Activated T-helper 2 cell treated with anti-CD3 and anti-CD28 coated beads, Interferon-gamma antibody, Interleukin-2, Interleukin-4, amounts not matched to agents 10 μg/mL and 5 μg/mL and 100 μg/mL, durations not matched to agents 14 hours and 24 hours and 36 hours (primary cell): ENCODE measurements at regions not wholly inside any gene's neighbourhood (a gene's known extent, or its start where the extent isn't known, plus 50 kb on each side); places are given as distances from the start of the nearest gene placed in this dataset.
"Not testable (repeated sequence)": the region's sequence is repeated elsewhere in the genome, so short reads cannot be mapped to it uniquely, and the experiment has no call there.

Experiments used
- DNase-seq: peaks from one replicate; pipeline ENCODE4 v3.0.0; 2021; ENCODE audit warnings: low spot score
- H3K27ac Mint-ChIP-seq: one replicate; pipeline ENCODE4 v1.8.0; 2021; ENCODE audit warnings: mixed read lengths
- H3K27me3 Mint-ChIP-seq: one replicate; pipeline ENCODE4 v1.8.0; 2021; ENCODE audit warnings: low read depth, mixed read lengths
- H3K36me3 Mint-ChIP-seq: one replicate; pipeline ENCODE4 v1.8.0; 2021; ENCODE audit warnings: low read depth, mixed read lengths
- H3K4me1 Mint-ChIP-seq: one replicate; pipeline ENCODE4 v1.8.0; 2021; ENCODE audit warnings: low read depth, mixed read lengths
- H3K4me3 Mint-ChIP-seq: one replicate; pipeline ENCODE4 v1.8.0; 2021; ENCODE audit warnings: low read depth, mild to moderate bottlenecking, moderate library complexity, mixed read lengths
- H3K9me3 Mint-ChIP-seq: one replicate; pipeline ENCODE4 v1.8.0; 2021; ENCODE audit warnings: mixed read lengths
- intact Hi-C: fragments of 100-400 bp; cut with micrococcal nuclease; formaldehyde crosslinking; loops from one replicate; pipeline ENCODE4 v1.15.1; 2023

GRCh38 chr6:16825784-16826183 lies 64.5 kb upstream of the ATXN1 start:
- H3K27me3 Mint-ChIP-seq: peaks cover 37% of the 10 kb centered on the region
- intact Hi-C loops: no loop called here
- H3K36me3 Mint-ChIP-seq: no peaks in the 10 kb centered on the region
- H3K4me3 Mint-ChIP-seq: no peak overlapping the region
- no peak for DNase-seq
- H3K27ac Mint-ChIP-seq: no peak overlapping the region
- H3K9me3 Mint-ChIP-seq: no peaks in the 10 kb centered on the region
- H3K4me1 Mint-ChIP-seq: peaks cover 15% of the 10 kb centered on the region

- no peaks in the 10 kb centered on the region for H3K36me3 Mint-ChIP-seq
- no peak overlapping the region for H3K27ac Mint-ChIP-seq
- no peak for DNase-seq
- intact Hi-C loops: no loop called here
- H3K4me3 Mint-ChIP-seq: no peak overlapping the region
- peaks cover 43% of the 10 kb centered on the region for H3K27me3 Mint-ChIP-seq
- peaks cover 15% of the 10 kb centered on the region for H3K4me1 Mint-ChIP-seq
- H3K9me3 Mint-ChIP-seq: no peaks in the 10 kb centered on the region
These were observed 63.8 kb upstream of the ATXN1 start for GRCh38 chr6:16824845-16825685.

- H3K36me3 Mint-ChIP-seq: no peaks in the 10 kb centered on the region
- no peak overlapping the region for H3K27ac Mint-ChIP-seq
- H3K9me3 Mint-ChIP-seq: no peaks in the 10 kb centered on the region
- peaks cover 48% of the 10 kb centered on the region for H3K27me3 Mint-ChIP-seq
- DNase-seq: no peak
- intact Hi-C loops: no loop called here
- H3K4me1 Mint-ChIP-seq: peaks cover 15% of the 10 kb centered on the region
- no peak overlapping the region for H3K4me3 Mint-ChIP-seq
These were observed 62.6 kb upstream of the ATXN1 start for GRCh38 chr6:16823718-16824352.

- intact Hi-C loops: no loop called here
These were observed 61.9 kb upstream of the ATXN1 start for GRCh38 chr6:16822975-16823717.

GRCh38 chr6:16822529-16822928 lies 61.3 kb upstream of the ATXN1 start:
- Mint-ChIP-seq H3K4me3 (no peak overlapping the region), H3K9me3 (no peaks in the 10 kb centered on the region), H3K36me3 (no peaks in the 10 kb centered on the region), H3K27ac (no peak overlapping the region), H3K4me1 (peaks cover 8% of the 10 kb centered on the region), H3K27me3 (peaks cover 55% of the 10 kb centered on the region)
- no peak for DNase-seq
- intact Hi-C loops: no loop called here

More at GRCh38 chr6:16822975-16823717, 61.9 kb upstream of the ATXN1 start:
- no peaks in the 10 kb centered on the region for H3K36me3 Mint-ChIP-seq
- H3K27me3 Mint-ChIP-seq: peaks cover 52% of the 10 kb centered on the region
- H3K27ac Mint-ChIP-seq: no peak overlapping the region
- peaks cover 11% of the 10 kb centered on the region for H3K4me1 Mint-ChIP-seq
- no peaks in the 10 kb centered on the region for H3K9me3 Mint-ChIP-seq
- no peak for DNase-seq
- H3K4me3 Mint-ChIP-seq: no peak overlapping the region

GRCh38 chr6:16821834-16822264 lies 60.6 kb upstream of the ATXN1 start:
- Mint-ChIP-seq H3K27ac (no peak overlapping the region), H3K9me3 (no peaks in the 10 kb centered on the region), H3K27me3 (peaks cover 53% of the 10 kb centered on the region), H3K36me3 (no peaks in the 10 kb centered on the region), H3K4me1 (peaks cover 2% of the 10 kb centered on the region), H3K4me3 (no peak overlapping the region)
- no peak for DNase-seq
- intact Hi-C loops: no loop called here

- H3K9me3 Mint-ChIP-seq, H3K4me1 Mint-ChIP-seq, H3K27ac Mint-ChIP-seq, H3K36me3 Mint-ChIP-seq, intact Hi-C loops, H3K4me3 Mint-ChIP-seq, DNase-seq: not testable (repeated sequence)
- H3K27me3 Mint-ChIP-seq: peaks cover 50% of the 10 kb centered on the region
These were observed 59.0 kb upstream of the ATXN1 start for GRCh38 chr6:16820262-16820661.

- Mint-ChIP-seq H3K27me3 (peaks cover 47% of the 10 kb centered on the region), H3K36me3 (no peaks in the 10 kb centered on the region), H3K27ac (no peak overlapping the region), H3K4me3 (no peak overlapping the region), H3K4me1 (no peaks in the 10 kb centered on the region), H3K9me3 (no peaks in the 10 kb centered on the region)
- no peak for DNase-seq
- intact Hi-C loops: no loop called here
These were observed 58.5 kb upstream of the ATXN1 start for GRCh38 chr6:16819752-16820151.

- DNase-seq: no peak
- H3K27ac Mint-ChIP-seq: no peak overlapping the region
- peaks cover 41% of the 10 kb centered on the region for H3K27me3 Mint-ChIP-seq
- H3K9me3 Mint-ChIP-seq: peaks cover 2% of the 10 kb centered on the region
- no peak overlapping the region for H3K4me3 Mint-ChIP-seq
- H3K36me3 Mint-ChIP-seq: no peaks in the 10 kb centered on the region
- H3K4me1 Mint-ChIP-seq: no peaks in the 10 kb centered on the region
- intact Hi-C loops: no loop called here
These were observed 57.8 kb upstream of the ATXN1 start for GRCh38 chr6:16818992-16819626.

GRCh38 chr6:16817594-16817993 lies 56.3 kb upstream of the ATXN1 start:
- Mint-ChIP-seq H3K4me1 (no peaks in the 10 kb centered on the region), H3K27me3 (peaks cover 33% of the 10 kb centered on the region), H3K27ac (no peak overlapping the region), H3K4me3 (no peak overlapping the region), H3K36me3 (peaks cover 5% of the 10 kb centered on the region), H3K9me3 (peaks cover 15% of the 10 kb centered on the region)
- intact Hi-C loops: no loop called here
- no peak for DNase-seq

- no peak overlapping the region for H3K4me3 Mint-ChIP-seq
- H3K9me3 Mint-ChIP-seq: peaks cover 22% of the 10 kb centered on the region
- H3K4me1 Mint-ChIP-seq: no peaks in the 10 kb centered on the region
- peaks cover 33% of the 10 kb centered on the region for H3K27me3 Mint-ChIP-seq
- H3K36me3 Mint-ChIP-seq: peaks cover 12% of the 10 kb centered on the region
- no peak for DNase-seq
- intact Hi-C loops: no loop called here
- no peak overlapping the region for H3K27ac Mint-ChIP-seq
These were observed 55.6 kb upstream of the ATXN1 start for GRCh38 chr6:16816891-16817290.

- intact Hi-C loops: no loop called here
- no peak overlapping the region for H3K4me3 Mint-ChIP-seq
These were observed 51.7 kb upstream of the ATXN1 start for GRCh38 chr6:16812993-16813392.

More at GRCh38 chr6:16812993-16813392, 51.7 kb upstream of the ATXN1 start:
- DNase-seq: no peak
- H3K36me3 Mint-ChIP-seq: peaks cover 19% of the 10 kb centered on the region
- no peak overlapping the region for H3K27ac Mint-ChIP-seq
- H3K4me1 Mint-ChIP-seq: peaks cover 6% of the 10 kb centered on the region
- H3K9me3 Mint-ChIP-seq: peaks cover 52% of the 10 kb centered on the region
- H3K27me3 Mint-ChIP-seq: peaks cover 8% of the 10 kb centered on the region
